Upper lobe of left lung (tissue), 6 donors: ENCODE measurements at regions not wholly inside any gene's neighbourhood (a gene's known extent, or its start where the extent isn't known, plus 50 kb on each side); places are given as distances from the start of the nearest gene placed in this dataset.
"Not testable (repeated sequence)": the region's sequence is repeated elsewhere in the genome, so short reads cannot be mapped to it uniquely, and the experiment has no call there.

Experiments
- ATAC-seq, 2 donors: fragments of 200-7000 bp; cut with Tn5 transposase; one replicate each; pipeline ENCODE4 v1.9.1; 2022; ENCODE audit warnings: mild to moderate bottlenecking in 2 of 2, moderate library complexity in 2 of 2; ENCODE audit not compliant: low FRiP score in 2 of 2
- DNase-seq, 2 donors: peaks; one replicate each; pipeline ENCODE4 v3.0.0-alpha.2; 2019 to 2020
- H3K27ac ChIP-seq, 4 donors: fragments of 200-600 bp; sonication (generic); one replicate each; pipeline ENCODE4 v1.5.1; 2016 to 2019
- H3K27me3 ChIP-seq, 4 donors: fragments of 200-600 bp; sonication (generic); one replicate each; pipeline ENCODE4 v1.5.1; 2017 to 2019
- H3K36me3 ChIP-seq, 4 donors: fragments of 200-600 bp; sonication (generic); one replicate each; pipeline ENCODE4 v1.5.1; 2016 to 2019
- H3K4me1 ChIP-seq, 4 donors: fragments of 200-600 bp; sonication (generic); one replicate each; pipeline ENCODE4 v1.5.1; 2018 to 2019
- H3K4me3 ChIP-seq, 4 donors: fragments of 200-600 bp; sonication (generic); one replicate each; pipeline ENCODE4 v1.5.1; 2017 to 2019; ENCODE audit warnings: mild to moderate bottlenecking in 2 of 4, moderate library complexity in 1 of 4
- H3K9me3 ChIP-seq, 4 donors: fragments of 200-600 bp; sonication (generic); one replicate each; pipeline ENCODE4 v1.5.1; 2018 to 2019
- CTCF ChIP-seq, 6 experiments: fragments of 450-650 bp in 4 of 6; fragments of 200-600 bp in 2 of 6; sonication (generic) in 2 of 6; IDR thresholded peaks; one replicate each; pipeline ENCODE4 v1.5.1; 2016 to 2019; ENCODE audit warnings: antibody characterized with exemption in 6 of 6
- EP300 ChIP-seq, 4 donors: sonication (generic); formaldehyde crosslinking; IDR thresholded peaks; one replicate each; pipeline ENCODE4 v1.5.1; 2017; ENCODE audit warnings: antibody characterized with exemption in 4 of 4, control low read depth in 2 of 4
- POLR2A ChIP-seq, 4 donors: fragments of 450-650 bp; IDR thresholded peaks; one replicate each; pipeline ENCODE4 v1.5.1; 2016 to 2017; ENCODE audit warnings: antibody characterized with exemption in 4 of 4, mild to moderate bottlenecking in 2 of 4
- POLR2AphosphoS5 ChIP-seq, 2 donors: sonication (generic); formaldehyde crosslinking; IDR thresholded peaks; one replicate each; pipeline ENCODE4 v1.5.1; 2017; ENCODE audit warnings: antibody characterized with exemption in 2 of 2
- WGBS, 2 donors: methylation state at CpG; one replicate each; pipeline ENCODE4 v1.1.5; 2017 to 2018; 5-methylcytosine and 5-hydroxymethylcytosine counted together
- donor health status: DM: no; HTN: no; CAD: no; lungs with moderate emphysema.
- donor health status: DM: no; HTN: yes; CAD: no; lungs with severe emphysema.

DNA sequence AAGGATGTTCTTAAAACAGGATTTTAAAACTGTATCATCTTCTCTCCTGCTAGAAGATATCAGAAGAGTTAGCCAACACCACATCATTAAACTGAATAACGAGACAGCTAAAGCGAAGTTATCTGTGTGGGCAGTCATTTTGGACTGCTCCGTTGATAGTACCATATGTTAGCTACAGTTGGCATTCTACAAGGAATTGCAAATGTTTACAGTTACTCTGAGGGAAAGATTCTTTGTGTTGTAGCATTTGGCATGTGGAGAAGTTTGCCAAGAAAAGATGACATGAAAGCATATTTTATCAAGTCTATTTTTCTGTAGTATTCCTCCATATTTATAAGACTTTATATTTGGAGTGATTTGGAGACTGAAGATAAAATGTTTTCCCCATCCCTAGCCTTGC lies 464.4 kb upstream of the POM121L12 start:
- Histone ChIP-seq H3K9me3 (no peaks in the 10 kb centered on the region), H3K27ac (no peak overlapping the region), H3K27me3 (no peaks in the 10 kb centered on the region), H3K4me3 (no peak overlapping the region), H3K36me3 (no peaks in the 10 kb centered on the region), H3K4me1 (no peaks in the 10 kb centered on the region)
- no peak for TF ChIP-seq POLR2A (IDR thresholded peaks at IDR 0.05)
- no peak for TF ChIP-seq POLR2AphosphoS5 (IDR thresholded peaks at IDR 0.05)
- no peak for TF ChIP-seq EP300 (IDR thresholded peaks at IDR 0.05)
- no peak for TF ChIP-seq CTCF (IDR thresholded peaks at IDR 0.05)
- DNase-seq: no peak
- 77 to 90% methylated on average over 3 of the region's 3 CpGs for WGBS, 2 donors
- ATAC-seq: no peak

GRCh38 chr7:52569151-52569550 lies 466.3 kb upstream of the POM121L12 start:
- H3K27me3 ChIP-seq: no peaks in the 10 kb centered on the region
- no peak overlapping the region for H3K4me3 ChIP-seq
- WGBS, 2 donors: 78 to 83% methylated on average over 3 of the region's 3 CpGs
- TF ChIP-seq EP300 (IDR thresholded peaks at IDR 0.05) (no peak), POLR2AphosphoS5 (IDR thresholded peaks at IDR 0.05) (no peak), CTCF (IDR thresholded peaks at IDR 0.05) (no peak), POLR2A (IDR thresholded peaks at IDR 0.05) (no peak)
- H3K9me3 ChIP-seq: no peaks in the 10 kb centered on the region
- DNase-seq (no peak), ATAC-seq (no peak)
- no peaks in the 10 kb centered on the region for H3K36me3 ChIP-seq
- H3K27ac ChIP-seq: no peak overlapping the region
- no peaks in the 10 kb centered on the region for H3K4me1 ChIP-seq

- H3K27ac ChIP-seq: no peak overlapping the region
- no peaks in the 10 kb centered on the region for H3K27me3 ChIP-seq
- TF ChIP-seq CTCF (IDR thresholded peaks at IDR 0.05): no peak
- TF ChIP-seq EP300 (IDR thresholded peaks at IDR 0.05): no peak
- no peak for TF ChIP-seq POLR2A (IDR thresholded peaks at IDR 0.05)
- no peak for TF ChIP-seq POLR2AphosphoS5 (IDR thresholded peaks at IDR 0.05)
- DNase-seq: no peak
- no peaks in the 10 kb centered on the region for H3K9me3 ChIP-seq
- no peak overlapping the region for H3K4me3 ChIP-seq
- H3K36me3 ChIP-seq: no peaks in the 10 kb centered on the region
- WGBS, 2 donors: 70 to 72% methylated on average over 5 of the region's 5 CpGs
- no peaks in the 10 kb centered on the region for H3K4me1 ChIP-seq
- no peak for ATAC-seq
Measured at GRCh38 chr7:52565974-52566373, 469.5 kb upstream of the POM121L12 start.

DNA sequence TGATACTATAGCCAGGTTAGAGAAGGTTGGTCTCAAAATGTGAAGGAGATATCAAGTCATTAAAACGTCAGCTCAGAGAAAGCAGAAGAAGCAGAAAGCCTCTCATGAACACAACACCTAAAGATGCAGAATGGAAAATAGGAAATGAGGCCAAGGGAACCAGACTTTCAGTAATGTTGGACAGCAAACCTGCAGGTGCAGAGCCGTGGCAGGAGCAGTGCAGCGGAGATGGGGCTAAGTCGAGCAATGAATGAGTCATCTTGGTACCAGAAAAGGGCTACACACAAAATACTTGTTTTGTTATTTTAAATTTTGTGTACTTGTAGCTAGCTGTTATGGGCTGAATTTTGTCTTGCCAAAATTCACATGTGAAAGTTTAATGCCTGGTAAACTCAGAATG lies 479.6 kb upstream of the POM121L12 start:
- no peak for ATAC-seq
- TF ChIP-seq CTCF (IDR thresholded peaks at IDR 0.05): no peak
- TF ChIP-seq POLR2AphosphoS5 (IDR thresholded peaks at IDR 0.05): no peak
- no peak for TF ChIP-seq POLR2A (IDR thresholded peaks at IDR 0.05)
- no peak for TF ChIP-seq EP300 (IDR thresholded peaks at IDR 0.05)

GRCh38 chr7:52547308-52547910 lies 488.0 kb upstream of the POM121L12 start:
- H3K27me3 ChIP-seq: no peaks in the 10 kb centered on the region
- H3K4me3 ChIP-seq: no peak overlapping the region
- 84 to 86% methylated on average over 8 of the region's 8 CpGs for WGBS, 2 donors
- H3K27ac ChIP-seq: no peak overlapping the region
- H3K36me3 ChIP-seq: no peaks in the 10 kb centered on the region
- H3K9me3 ChIP-seq: no peaks in the 10 kb centered on the region
- TF ChIP-seq POLR2AphosphoS5 (IDR thresholded peaks at IDR 0.05) (no peak), POLR2A (IDR thresholded peaks at IDR 0.05) (no peak), CTCF (IDR thresholded peaks at IDR 0.05) (no peak), EP300 (IDR thresholded peaks at IDR 0.05) (no peak)
- no peak for DNase-seq
- ATAC-seq: no peak
- H3K4me1 ChIP-seq: no peaks in the 10 kb centered on the region

More for the DNA sequence above, 479.6 kb upstream of the POM121L12 start:
- Histone ChIP-seq H3K4me1 (no peaks in the 10 kb centered on the region), H3K27ac (no peak overlapping the region), H3K4me3 (no peak overlapping the region), H3K27me3 (no peaks in the 10 kb centered on the region), H3K9me3 (no peaks in the 10 kb centered on the region), H3K36me3 (no peaks in the 10 kb centered on the region)
- DNase-seq: no peak
- WGBS, 2 donors: 72 to 84% methylated on average over 4 of the region's 4 CpGs

DNA sequence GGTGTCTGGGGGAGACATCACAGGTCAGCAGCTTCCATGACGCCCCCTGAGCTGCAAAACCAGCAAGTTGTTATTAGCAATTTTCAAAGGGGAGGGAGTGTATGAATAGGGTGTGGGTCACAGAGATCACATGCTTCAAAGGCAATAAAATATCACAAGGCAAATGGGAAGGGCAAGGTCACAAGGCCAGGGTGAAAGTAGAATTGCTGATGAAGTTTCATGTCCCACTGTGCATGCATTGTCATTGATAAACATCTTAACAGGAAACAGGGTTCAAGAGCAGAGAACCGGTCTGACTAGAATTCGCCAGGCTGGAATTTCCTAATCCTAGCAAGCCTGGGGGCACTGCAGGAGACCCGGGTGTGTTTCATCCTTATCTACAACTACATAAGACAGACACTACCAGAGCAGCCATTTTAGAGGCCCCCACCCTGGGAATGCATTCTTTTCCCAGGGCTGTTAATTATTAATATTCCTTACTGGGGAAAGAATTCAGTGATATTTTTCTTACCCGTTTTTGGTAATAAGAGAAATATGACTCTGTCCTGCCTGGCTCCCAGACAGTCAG lies 494.2 kb upstream of the POM121L12 start:
- H3K9me3 ChIP-seq, H3K27me3 ChIP-seq, H3K4me1 ChIP-seq, H3K27ac ChIP-seq, H3K36me3 ChIP-seq, ATAC-seq, H3K4me3 ChIP-seq, DNase-seq: not testable (repeated sequence)
- 37 to 50% methylated on average over 5 of the region's 5 CpGs for WGBS, 2 donors
